ENCODE measurements at regions not wholly inside any gene's neighbourhood (a gene's known extent, or its start where the extent isn't known, plus 50 kb on each side); places are given as distances from the start of the nearest gene placed in this dataset.

DNA sequence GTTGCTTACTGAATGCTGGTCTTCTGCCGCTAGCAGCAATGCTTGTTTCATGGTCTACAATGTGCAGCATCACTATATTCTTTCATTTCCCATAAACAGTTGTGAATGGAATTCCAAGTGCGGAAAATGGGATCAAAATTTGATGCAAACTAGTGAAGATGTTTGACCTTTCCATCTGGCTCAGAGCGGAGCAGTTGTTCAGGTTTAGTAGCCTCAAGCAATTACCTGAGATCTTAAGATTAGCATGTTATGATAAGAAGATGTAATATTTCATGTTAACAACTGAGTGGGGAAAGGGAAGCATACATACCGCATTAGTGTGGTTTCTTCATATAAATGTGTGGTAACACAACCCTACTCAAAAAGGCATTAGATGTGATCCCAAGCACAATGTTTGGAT lies 221.1 kb upstream of the CFAP20DC start:
- TF ChIP-seq CTCF (IDR thresholded peaks at IDR 0.05) (no peak), POLR2A (IDR thresholded peaks at IDR 0.05) (no peak)
